Spleen (tissue), 11 donors: ENCODE measurements at regions not wholly inside any gene's neighbourhood (a gene's known extent, or its start where the extent isn't known, plus 50 kb on each side); places are given as distances from the start of the nearest gene placed in this dataset.
A peak's percentile ranks its signal among the peaks of the same experiment; 100 is the strongest.

Source experiments
- DNase-seq: peaks from one replicate; pipeline ENCODE4 v3.0.0-alpha.2; 2020
- H3K27ac ChIP-seq, 8 donors: fragments of 200-600 bp; sonication (generic) in 7 of 8; 1 replicate in 4 of 8; 2 replicates in 4 of 8; pipeline versions ENCODE4 v1.5.0 to v1.8.0; 2016 to 2021; ENCODE audit warnings: inconsistent platforms in 4 of 8, mild to moderate bottlenecking in 4 of 8, moderate library complexity in 1 of 8
- H3K27me3 ChIP-seq, 7 donors: fragments of 200-600 bp; sonication (generic) in 6 of 7; replicated peaks in 1 of 7; 1 replicate in 4 of 7; 2 replicates in 3 of 7; pipeline versions ENCODE4 v1.5.0 to v1.8.0; 2016 to 2021; ENCODE audit warnings: inconsistent platforms in 3 of 7, mild to moderate bottlenecking in 1 of 7
- H3K36me3 ChIP-seq, 6 donors: fragments of 200-600 bp; sonication (generic) in 5 of 6; 1 replicate in 4 of 6; 2 replicates in 2 of 6; pipeline versions ENCODE4 v1.5.0 to v1.8.0; 2016 to 2021; ENCODE audit warnings: inconsistent platforms in 2 of 6
- H3K4me1 ChIP-seq, 6 donors: fragments of 200-600 bp; sonication (generic) in 5 of 6; 1 replicate in 3 of 6; 2 replicates in 3 of 6; pipeline versions ENCODE4 v1.5.0 to v1.8.0; 2016 to 2021; ENCODE audit warnings: inconsistent platforms in 3 of 6
- H3K4me3 ChIP-seq, 8 donors: fragments of 200-600 bp; sonication (generic) in 7 of 8; 1 replicate in 4 of 8; 2 replicates in 4 of 8; pipeline versions ENCODE4 v1.5.0 to v1.8.0; 2016 to 2021; ENCODE audit warnings: inconsistent platforms in 4 of 8, mild to moderate bottlenecking in 4 of 8, moderate library complexity in 2 of 8
- H3K9me3 ChIP-seq, 8 donors: fragments of 200-600 bp; sonication (generic) in 7 of 8; 1 replicate in 4 of 8; 2 replicates in 4 of 8; pipeline versions ENCODE4 v1.5.0 to v1.8.0; 2016 to 2021; ENCODE audit warnings: inconsistent platforms in 4 of 8
- CTCF ChIP-seq, 11 experiments: fragments of 200-600 bp in 7 of 11; fragments of 450-650 bp in 4 of 11; sonication (generic) in 4 of 11; IDR thresholded peaks in 8 of 11; conservative IDR thresholded peaks in 3 of 11; 1 replicate in 7 of 11; 2 replicates in 4 of 11; pipeline versions ENCODE4 v1.4.0 to v1.8.0; 2016 to 2021; ENCODE audit warnings: antibody characterized with exemption in 11 of 11, inconsistent platforms in 4 of 11, mild to moderate bottlenecking in 1 of 11
- POLR2A ChIP-seq, 3 donors: fragments of 450-650 bp; IDR thresholded peaks; one replicate each; pipeline ENCODE4 v1.5.1; 2017; ENCODE audit warnings: antibody characterized with exemption in 3 of 3, mild to moderate bottlenecking in 1 of 3
- POLR2AphosphoS5 ChIP-seq, 3 donors: sonication (generic); formaldehyde crosslinking; IDR thresholded peaks; one replicate each; pipeline ENCODE4 v1.5.1; 2017; ENCODE audit warnings: antibody characterized with exemption in 3 of 3
- WGBS, 5 donors: extraction: QIAGEN DNeasy Blood & Tissue Kit in 3 of 5; methylation state at CpG; one replicate each; pipeline versions ENCODE4 v1.1.5 to v1.1.7; 2013 to 2018; 5-methylcytosine and 5-hydroxymethylcytosine counted together
- intact Hi-C: fragments of 100-400 bp; cut with DNase I; formaldehyde crosslinking; loops from one replicate; pipeline ENCODE4 v1.15.0; 2023; ENCODE audit warnings: low total_unique reads
- donor health status: healthy with polysubstance abuse.
- donor health status: DM: no; HTN: no; CAD: no; lungs with moderate emphysema.
- donor health status: DM: no; HTN: no; CAD: no.
- donor health status: Bipolar disorder and iron deficiency.
- donor health status: healthy.
- donor health status: DM: no; HTN: no; CAD: no.
- donor health status: DM: yes; HTN: yes; CAD: no.

DNA sequence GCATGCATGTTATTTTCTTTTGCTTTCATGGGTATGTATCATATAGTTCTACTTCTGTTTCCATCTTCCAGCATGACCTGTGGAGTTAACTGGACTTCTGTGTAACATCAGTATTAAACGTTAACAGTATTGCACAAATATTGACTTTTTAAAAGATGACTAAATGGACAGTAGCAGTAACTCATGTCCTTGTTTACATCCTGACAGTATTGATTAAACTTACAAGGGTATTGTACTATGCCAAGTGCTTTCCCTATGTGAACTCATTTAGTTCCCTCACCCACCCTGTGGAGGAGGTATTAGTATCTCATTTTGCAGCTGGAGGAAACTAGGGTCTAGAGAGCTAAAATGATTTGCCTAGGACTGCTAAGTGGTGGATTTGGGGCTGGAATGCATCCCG lies 128.7 kb upstream of the SLC10A2 start:
- Histone ChIP-seq H3K36me3 (no peaks in the 10 kb centered on the region), H3K4me1 (peaks cover 0 to 4% (median 0%) of the 10 kb centered on the region in 6 donors), H3K9me3 (peaks cover 0 to 14% (median 9%) of the 10 kb centered on the region in 8 donors), H3K4me3 (no peak overlapping the region), H3K27ac (no peak overlapping the region), H3K27me3 (no peaks in the 10 kb centered on the region)
- 75 to 93% (median 87%) methylated on average over 2 of the region's 2 CpGs for WGBS, 5 donors
- TF ChIP-seq POLR2AphosphoS5 (IDR thresholded peaks at IDR 0.05), result no peak
- no peak for TF ChIP-seq POLR2A (IDR thresholded peaks at IDR 0.05)
- no peak for TF ChIP-seq CTCF (IDR thresholded peaks at IDR 0.05 in 8 of 11, conservative IDR thresholded peaks at IDR 0.05 in 3 of 11)
- intact Hi-C loops, result no loop called here
- no peak for DNase-seq

- 75 to 94% (median 88%) methylated on average over 1 of the region's 1 CpG for WGBS, 5 donors
- Histone ChIP-seq H3K4me3 (no peak overlapping the region), H3K36me3 (no peaks in the 10 kb centered on the region), H3K4me1 (peaks cover 0 to 11% (median 0%) of the 10 kb centered on the region in 6 donors), H3K27ac (no peak overlapping the region), H3K27me3 (no peaks in the 10 kb centered on the region), H3K9me3 (no peaks in the 10 kb centered on the region)
- TF ChIP-seq POLR2A (IDR thresholded peaks at IDR 0.05), result no peak
- no peak for TF ChIP-seq POLR2AphosphoS5 (IDR thresholded peaks at IDR 0.05)
- no peak for TF ChIP-seq CTCF (IDR thresholded peaks at IDR 0.05 in 8 of 11, conservative IDR thresholded peaks at IDR 0.05 in 3 of 11)
- DNase-seq, result no peak
- intact Hi-C loops, result no loop called here
Observed at GRCh38 chr13:103192511-103193135, 126.4 kb upstream of the SLC10A2 start.

- H3K36me3 ChIP-seq, result no peaks in the 10 kb centered on the region
- H3K9me3 ChIP-seq, result no peaks in the 10 kb centered on the region
- H3K4me1 ChIP-seq, result peaks cover 0 to 11% (median 0%) of the 10 kb centered on the region in 6 donors
- 39 to 65% (median 56%) methylated on average over 1 of the region's 1 CpG for WGBS, 5 donors
- intact Hi-C loops, result no loop called here
- no peak overlapping the region for H3K4me3 ChIP-seq
- TF ChIP-seq CTCF (IDR thresholded peaks at IDR 0.05 in 8 of 11, conservative IDR thresholded peaks at IDR 0.05 in 3 of 11), result no peak
- no peak for TF ChIP-seq POLR2A (IDR thresholded peaks at IDR 0.05)
- no peak for TF ChIP-seq POLR2AphosphoS5 (IDR thresholded peaks at IDR 0.05)
- DNase-seq, result no peak
- no peak overlapping the region for H3K27ac ChIP-seq
- no peaks in the 10 kb centered on the region for H3K27me3 ChIP-seq
Observed at GRCh38 chr13:103190841-103191240, 124.6 kb upstream of the SLC10A2 start.

- intact Hi-C loops, result no loop called here
- no peak for TF ChIP-seq POLR2AphosphoS5 (IDR thresholded peaks at IDR 0.05)
- peak in 8 of 11 experiments; percentile 21 to 56 (median 46) for TF ChIP-seq CTCF (IDR thresholded peaks at IDR 0.05 in 8 of 11, conservative IDR thresholded peaks at IDR 0.05 in 3 of 11)
- no peak for TF ChIP-seq POLR2A (IDR thresholded peaks at IDR 0.05)
- peaks cover 0 to 11% (median 0%) of the 10 kb centered on the region in 6 donors for H3K4me1 ChIP-seq
- H3K27ac ChIP-seq, result no peak overlapping the region
- no peak overlapping the region for H3K4me3 ChIP-seq
- DNase-seq, result no peak
- H3K36me3 ChIP-seq, result no peaks in the 10 kb centered on the region
- H3K9me3 ChIP-seq, result no peaks in the 10 kb centered on the region
- H3K27me3 ChIP-seq, result no peaks in the 10 kb centered on the region
- WGBS, 5 donors, result 31 to 37% (median 33%) methylated on average over 3 of the region's 3 CpGs
Observed at GRCh38 chr13:103188713-103189326, 122.6 kb upstream of the SLC10A2 start.
